Limb (tissue), 2 donors: ENCODE measurements at regions not wholly inside any gene's neighbourhood (a gene's known extent, or its start where the extent isn't known, plus 50 kb on each side); places are given as distances from the start of the nearest gene placed in this dataset.

Experiments
- DNase-seq, 2 donors: peaks; one replicate each; pipeline ENCODE4 v3.0.0-alpha.2; 2016; ENCODE audit errors: extremely low spot score in 2 of 2

DNA sequence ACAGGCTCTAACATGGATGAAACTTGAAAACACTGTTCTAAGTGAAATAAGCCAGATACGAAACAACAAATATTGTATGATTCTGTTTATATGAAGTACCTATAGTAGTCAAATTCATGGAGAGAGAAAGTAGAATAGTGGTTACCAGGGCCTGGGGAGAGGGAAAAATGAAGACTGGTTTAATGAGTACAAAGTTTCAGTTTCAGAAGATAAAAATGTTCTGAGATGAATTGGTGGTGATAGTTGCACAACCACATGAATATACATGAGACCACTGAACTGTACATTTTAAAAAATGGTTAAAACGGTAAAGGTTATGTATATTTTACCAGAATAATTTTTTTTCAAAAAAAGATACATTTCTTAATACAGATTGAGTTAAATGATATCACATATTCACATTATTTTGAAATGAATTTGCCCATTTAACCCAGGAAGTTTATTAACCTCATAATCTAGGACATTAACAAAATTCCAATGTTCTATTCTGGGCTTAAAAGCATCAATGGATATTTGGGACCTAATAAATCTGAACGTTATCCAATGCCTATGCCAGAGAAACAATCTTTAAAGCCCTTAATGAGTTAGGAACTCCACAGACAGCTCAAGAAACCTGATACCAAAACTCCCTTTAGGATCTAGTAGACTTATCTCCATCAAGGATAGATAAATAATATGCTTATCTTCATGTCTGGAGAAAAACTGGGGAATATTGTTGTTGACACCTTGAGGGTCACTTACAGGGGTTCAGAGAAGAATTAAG is 521.3 kb downstream of the EFNA5 start:
- no peak for DNase-seq

DNA sequence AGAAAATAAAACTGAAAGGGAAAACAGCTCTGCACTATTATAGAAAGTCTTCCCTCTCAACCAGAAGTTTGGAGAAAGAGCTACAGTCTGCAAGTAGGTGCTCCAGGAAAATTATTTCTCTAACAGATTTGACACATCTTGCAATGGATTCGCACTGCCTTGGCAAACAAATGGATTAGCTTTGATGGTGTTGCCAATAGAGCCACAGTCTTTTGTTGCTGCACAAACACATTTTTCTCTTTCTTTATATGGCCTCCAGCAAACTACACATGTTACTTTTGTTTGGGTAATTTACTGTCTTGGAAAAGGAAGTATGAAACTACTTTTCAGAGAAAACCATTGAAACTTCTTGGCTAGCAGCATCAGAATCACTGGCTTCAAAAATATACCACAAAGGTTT is 523.1 kb downstream of the EFNA5 start:
- peak in 1 of 2 donors; percentile 38 for DNase-seq

DNA sequence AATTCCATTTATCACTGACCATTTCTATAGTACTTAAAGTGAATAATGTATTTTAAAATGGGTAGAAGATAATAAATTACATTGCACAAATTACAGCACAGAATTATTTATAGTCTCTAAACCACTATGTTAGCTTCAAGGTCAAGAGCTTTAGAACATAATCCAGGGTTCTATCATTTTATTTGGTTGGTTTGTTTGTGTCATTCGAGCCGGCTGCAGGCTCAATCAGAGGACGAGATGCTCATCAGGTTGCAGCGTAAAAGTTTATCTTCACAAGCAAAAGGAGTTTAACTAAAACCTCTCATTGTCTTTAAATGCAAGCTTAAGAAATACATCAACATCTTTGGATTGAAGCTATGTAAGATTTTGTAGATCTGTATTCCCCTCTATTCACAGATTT is 523.8 kb downstream of the EFNA5 start:
- DNase-seq, result no peak

DNA sequence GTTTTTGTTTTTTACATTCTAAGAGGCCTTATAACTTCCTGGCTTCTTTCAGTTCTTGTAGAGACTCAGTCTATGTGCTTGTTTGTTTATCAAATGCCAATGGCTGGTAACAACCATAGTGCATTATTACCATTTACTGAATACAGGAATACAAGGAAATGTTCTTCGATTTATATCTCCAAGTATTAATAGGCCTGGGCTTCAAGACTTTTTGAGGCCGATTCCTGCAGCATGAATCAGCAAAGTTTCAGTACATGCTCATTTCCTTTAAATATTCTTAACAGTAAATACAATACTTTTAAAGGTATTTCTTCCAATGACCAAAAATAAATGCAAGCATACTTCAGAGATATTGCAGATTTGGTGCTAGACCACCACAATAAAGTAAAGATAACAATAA is 535.3 kb downstream of the EFNA5 start:
- DNase-seq, result no peak

DNA sequence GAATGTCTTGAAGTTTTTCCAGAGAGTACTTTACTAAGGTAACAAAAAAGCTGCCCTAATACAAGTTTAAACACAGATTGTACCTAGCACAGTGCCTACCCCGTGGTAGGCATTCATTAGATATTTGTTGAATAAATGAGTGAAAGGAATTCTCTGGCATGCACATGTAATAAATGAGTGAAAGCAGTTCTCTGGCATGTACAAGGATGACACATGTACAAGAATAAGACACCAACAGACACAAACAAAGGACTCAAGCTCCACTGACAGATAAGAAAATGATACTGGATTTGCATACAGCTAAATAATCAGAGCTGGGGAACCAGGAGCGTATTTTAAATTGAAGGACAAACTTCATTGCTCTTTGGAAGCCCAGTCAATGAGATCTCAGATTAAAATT is 535.8 kb downstream of the EFNA5 start:
- DNase-seq, result no peak

DNA sequence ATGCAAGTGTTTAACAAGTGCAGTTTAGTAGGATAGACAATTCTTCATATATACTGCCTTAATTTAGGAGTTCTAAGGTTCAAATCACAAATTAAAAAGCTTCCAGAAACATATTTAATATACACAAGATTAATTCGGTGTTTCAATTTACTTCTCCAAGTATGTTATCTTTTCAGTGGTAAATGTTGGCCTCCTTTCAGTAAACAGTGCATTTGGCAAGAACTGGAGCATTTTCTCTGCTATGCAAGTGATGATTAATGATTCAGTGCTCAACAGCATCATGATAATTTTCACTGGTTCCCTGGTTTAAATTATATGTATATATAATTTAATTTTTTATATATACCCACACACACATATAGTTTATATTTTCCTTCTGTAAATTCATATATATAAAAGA is 541.7 kb downstream of the EFNA5 start:
- DNase-seq, result no peak

DNA sequence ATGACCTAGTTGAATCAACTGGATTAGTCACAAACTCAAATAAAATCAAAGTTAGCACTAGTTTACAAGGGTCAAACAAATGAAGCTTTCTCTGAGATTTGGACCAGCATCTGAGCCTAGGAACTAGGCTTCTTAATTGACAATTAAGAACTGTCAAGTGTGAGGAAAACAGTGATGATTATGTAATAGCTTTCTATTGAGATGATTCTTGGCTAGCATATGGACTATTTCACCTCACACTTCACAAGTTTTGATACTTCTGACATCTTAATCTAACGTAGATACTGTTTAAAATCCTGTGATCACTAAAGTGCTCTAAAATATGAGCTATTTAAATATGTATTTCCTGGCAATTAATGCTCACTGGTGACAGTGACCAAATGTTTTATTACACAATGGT is 542.9 kb downstream of the EFNA5 start:
- DNase-seq, result no peak

DNA sequence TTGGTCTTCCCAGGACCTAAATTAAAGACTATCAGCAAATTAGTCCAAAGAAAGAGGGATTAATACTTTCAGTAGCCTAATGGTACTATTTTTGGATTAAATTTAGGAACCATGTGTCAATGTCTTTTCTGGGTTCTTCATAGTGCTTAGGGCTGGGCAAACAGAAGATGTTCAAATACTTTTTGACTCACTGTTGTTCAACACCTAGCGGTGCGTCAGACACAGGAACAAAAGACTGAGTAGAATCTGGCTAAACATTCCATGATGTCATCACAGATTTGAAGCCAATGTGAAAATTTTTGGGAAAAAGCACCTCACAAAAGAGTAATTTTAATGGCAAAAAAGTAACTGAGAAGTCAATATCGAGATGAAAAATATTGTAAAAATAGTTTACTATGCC is 544.4 kb downstream of the EFNA5 start:
- no peak for DNase-seq

DNA sequence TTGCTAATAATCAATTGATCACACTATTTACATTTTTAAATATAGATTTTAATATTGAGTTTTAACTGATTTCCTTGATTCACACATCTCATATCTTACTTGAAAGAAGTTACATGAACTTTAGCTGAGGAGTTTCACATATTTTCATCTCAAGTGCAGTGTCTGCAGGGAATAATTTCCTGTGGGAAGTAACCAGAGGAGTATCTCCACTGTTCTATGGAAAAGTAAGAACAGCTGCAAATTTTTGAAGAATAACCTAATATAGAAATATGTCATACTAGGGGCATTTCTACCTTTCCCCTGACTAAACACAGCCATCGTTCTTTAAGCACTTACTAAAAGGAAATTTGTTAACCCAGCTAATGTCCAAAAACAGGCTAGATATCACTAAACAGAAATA is 546.4 kb downstream of the EFNA5 start:
- DNase-seq, result no peak

DNA sequence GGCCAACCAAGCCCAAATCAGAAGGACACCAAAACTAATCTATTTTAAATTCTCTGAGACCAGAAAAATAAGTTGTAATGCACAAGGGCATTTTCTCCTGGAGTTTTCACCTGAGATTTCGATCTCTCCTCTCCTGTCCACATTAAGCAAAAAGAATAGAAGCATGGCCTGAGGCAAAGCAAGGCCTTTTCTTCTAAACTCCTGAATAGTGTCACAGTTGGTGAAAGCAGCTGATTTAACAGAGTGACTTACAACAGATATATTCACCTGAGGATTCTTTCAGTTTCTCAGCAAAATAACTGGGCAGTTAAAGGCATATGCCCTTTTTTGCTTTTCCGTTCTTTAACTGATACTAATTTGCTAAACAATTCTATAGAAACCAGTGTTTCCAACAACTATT is 547.7 kb downstream of the EFNA5 start:
- DNase-seq, result no peak

DNA sequence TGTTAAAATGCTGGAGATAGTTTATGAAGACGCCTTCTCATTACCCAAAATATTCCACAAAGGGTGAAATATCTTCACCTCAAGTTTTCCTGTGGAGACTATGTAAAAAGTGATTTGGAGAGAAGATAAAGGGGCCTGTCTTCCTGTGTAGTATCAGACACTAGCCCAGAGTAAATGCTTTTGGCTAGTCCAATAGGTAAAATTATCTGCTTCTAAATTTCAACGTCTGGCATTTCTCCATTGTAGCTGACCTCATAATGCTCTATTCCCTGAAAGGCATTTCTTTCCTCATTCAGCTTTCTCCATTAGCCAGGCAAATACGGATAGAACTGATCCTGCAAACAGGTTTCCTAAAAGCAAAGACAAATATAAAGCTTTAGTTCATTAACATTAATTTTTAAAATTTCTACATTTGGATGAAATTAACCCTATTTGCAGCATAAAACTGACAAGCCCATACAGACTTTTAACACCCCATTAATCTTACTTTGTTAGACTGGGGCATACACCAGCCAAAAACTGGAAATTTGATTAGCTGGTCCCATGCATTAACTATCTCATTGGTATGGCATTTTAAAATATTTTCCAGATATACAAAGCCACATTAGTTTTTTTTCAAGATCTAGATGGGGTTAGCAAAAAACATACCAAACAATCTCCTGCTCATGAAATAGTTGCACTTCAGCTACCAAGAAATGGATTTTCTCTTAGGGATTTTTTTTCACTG is 548.8 kb downstream of the EFNA5 start:
- peak in 1 of 2 donors; percentile 26 for DNase-seq

DNA sequence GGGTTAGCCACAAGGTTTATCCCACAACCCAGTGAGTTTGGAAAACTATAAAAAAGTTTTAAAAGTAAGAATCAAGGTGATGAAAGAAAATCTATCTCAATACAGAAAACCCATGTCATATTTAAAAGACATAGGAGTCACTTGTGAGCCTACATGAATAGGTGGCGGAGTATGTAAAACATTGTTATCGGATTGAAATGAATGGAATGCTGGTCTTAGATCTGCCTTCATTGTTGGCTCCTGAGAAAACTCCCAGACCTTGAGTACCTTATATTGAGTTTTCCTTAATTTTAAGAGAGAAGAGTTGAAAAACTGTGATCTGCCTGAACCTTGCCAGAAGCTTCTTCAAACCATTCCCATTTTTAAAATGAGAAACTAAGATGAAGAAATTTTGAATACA is 551.1 kb downstream of the EFNA5 start:
- no peak for DNase-seq

DNA sequence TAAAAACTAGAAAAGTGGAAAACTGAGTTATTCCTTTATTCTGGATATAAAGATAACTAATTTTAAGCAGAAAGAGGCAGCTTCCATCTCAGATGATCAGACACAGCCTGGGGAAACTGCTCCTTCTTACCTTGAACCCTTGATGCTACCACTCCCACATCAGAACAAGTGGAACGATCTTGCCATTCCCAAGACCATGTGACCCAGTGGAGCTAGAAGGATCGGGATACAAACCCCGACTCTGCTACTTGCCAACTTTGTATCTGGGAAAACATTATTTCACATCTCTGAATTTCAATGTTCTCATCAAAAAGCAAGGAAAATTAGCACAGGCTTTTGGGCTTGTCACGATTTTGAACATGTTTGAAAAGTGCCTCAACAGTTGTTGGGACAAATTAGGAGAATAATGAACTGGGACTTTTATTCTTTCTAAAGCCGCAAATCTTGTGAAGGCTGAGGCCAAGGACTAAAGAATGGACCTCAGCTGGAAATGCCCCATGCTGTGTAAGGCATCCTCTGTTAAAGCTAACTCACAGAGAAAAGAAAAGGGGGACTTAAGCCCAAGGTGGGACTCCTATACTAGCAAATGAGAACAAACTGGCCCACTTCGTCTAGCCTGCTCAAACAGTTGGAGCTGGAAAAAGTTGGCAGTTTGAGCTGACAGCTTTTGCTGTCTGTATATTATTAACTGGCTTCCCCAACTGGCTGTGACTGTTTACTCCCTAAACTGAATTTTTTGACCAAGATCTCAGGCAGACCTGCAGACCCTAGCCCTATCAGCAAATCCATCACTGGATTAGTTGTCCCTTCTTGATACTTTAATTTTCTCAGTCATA is 552.3 kb downstream of the EFNA5 start:
- DNase-seq, result no peak

DNA sequence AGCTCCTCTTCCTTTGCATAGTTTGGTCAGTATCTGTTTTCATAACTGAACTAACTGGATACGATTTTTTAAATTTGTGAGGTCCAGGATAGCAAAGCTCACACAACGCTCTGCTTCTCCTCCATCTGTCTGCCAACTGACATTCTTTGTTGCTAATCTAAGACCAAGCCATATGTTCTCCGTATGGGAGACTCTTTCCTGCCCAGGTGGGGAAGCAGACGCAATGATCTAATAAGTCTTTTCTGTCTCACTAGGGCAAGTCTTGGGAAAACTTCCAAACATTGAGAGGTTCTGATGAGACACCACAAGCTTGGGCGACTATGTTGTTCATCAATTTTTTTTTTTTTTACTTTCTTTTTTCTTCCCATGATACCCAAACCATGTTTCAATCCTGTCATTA is 558.5 kb downstream of the EFNA5 start:
- peak in 1 of 2 donors; percentile 40 for DNase-seq

DNA sequence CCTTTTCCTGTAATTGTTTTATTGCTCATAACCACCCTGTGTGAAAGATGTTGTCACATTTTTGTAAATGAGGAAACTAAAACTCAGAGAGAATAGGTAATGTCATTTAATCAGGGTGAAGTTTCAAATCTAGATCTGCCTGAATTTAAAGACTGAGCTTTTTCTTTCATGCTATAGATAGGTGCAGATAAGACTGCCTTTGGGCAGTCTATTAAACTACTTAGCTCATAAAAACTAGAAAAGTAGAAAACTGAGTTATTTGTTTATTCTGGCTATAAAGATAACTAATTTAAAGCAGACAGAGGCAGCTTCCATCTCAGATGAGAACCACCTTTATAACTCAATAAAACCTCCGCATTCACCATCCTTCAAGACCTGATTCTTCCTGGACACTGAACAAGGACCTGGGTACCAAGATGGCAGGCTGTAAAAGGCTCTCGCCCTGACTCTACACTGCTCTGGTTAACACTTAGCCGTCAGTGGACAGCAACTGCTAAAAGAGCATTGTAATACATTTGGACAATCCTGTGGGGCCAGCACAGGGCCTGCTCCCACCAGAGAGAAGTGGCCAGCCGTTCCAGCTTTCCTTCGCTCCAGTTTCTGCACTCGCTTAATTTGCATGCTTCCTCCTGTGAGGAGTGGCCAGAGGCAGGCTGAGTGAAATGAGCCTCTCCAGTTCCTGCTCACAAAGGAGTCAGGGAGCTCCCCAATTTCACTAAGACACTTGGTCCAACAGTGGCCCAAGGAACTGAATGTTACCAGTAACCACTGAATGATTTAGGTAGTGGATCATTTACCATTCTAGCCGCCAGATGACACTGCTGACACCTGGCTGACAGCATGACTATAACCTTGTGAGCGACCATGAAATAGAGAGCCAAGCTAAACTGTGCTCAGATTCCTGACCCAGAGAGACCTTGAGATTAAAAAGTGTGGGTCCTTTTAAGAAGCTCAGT is 566.4 kb downstream of the EFNA5 start:
- DNase-seq, result no peak

DNA sequence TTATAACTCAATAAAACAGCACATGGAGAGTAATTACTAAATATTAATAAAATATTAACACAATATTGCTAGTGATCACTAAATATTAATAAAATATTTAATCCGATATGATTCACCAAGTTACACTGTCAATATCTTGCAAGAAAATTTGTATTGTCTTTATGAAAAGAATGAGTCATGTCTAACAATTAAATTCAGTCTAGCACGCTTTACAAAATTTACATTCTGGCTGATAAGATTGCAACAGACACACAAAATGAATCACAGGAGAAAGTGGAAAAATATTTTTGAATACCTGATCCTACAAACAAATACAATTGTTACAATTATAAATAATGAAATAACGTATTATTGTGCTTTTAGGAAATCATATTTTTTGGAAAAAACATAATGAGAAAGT is 567.2 kb downstream of the EFNA5 start:
- DNase-seq, result no peak

DNA sequence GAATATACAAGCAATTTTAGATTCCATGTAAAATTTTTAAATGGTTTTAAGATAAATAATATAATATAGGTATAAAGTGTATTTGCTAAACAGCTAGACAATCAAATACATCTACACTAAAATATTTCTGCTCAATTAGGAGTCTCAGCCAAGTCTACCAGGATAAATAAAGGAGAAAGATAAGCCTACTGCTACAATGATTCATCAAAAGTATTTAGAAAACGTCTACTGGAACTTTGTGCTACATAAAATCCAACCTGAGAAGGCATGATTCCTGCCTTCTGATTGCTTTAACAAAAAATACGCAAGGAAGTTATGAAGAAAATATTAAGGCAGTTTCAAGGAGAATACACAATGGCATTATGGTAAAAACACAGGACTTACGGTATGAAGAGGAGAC is 570.6 kb downstream of the EFNA5 start:
- DNase-seq, result no peak

DNA sequence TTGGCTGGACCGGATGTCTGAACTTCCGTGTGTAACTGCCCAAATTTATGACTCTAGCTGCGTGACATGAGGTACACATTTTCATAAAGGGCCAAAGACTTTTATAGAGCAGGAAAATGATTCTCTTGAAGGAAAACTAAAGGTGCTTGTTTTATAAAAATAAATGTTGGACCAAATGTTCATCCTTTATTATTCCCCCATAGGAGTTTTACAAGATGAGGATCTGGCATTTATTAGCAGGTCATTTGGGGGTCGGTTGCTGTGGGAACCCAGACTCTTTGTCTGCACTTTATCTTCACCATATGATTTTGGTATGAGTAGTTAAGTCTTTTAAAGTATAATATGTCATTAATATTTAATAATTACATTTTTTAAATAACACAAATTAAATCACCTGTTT is 571.2 kb downstream of the EFNA5 start:
- peak in 1 of 2 donors; percentile 35 for DNase-seq

DNA sequence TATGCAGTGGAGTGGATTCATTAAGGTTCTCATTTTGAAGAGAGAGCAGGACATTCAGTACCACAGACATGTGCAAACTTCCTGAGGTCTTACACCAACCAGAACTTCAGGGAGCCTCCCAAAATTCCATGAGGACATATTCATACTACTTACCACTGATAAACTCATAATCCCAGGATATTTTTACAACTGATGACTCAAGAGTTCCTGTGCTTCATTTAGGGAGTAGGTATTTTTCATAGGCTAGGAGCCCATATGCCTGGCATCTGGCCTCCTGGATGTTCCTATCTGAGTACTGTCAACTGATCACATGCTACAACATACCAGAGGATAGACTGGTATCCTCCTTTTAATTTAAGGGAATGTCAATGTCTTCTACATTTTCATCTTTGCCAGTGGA is 578.0 kb downstream of the EFNA5 start:
- DNase-seq, result no peak

DNA sequence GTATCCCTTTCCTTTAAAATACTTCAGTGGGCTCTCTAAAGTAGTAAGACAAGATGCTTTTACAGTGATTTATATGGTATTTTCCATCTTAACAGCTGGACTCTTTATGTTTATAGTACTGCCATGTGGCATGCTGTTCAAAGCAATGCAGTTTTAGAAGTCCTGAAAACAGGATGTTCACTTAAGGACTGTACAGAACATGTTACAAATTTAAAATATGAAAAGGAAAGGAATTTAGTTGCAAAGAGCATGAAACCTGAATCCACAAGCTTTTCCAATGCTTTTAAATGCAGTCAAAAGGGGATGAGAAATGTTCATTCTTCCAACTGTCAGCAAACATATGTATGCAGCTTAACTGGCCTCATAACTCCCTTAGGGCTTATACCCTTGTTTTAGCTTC is 580.2 kb downstream of the EFNA5 start:
- DNase-seq, result peak in 1 of 2 donors; percentile 75

DNA sequence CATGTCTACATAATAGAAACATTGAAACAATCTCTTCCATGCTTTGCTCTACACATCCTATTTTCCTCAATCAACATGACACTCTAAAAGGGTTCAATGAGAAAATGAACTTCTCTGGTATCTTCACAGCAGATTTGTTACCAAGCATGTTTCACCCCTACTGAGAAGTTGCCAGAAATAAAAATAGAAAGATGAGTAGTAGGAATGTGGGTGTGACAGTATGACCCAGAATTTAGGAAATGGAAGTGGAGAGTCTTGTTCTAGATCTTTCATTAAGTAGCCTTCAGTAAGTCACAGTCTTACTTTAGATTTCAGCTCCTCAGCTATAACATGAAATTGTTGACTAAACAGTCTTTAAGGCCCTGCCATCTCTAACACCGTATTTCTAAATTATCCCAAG is 581.8 kb downstream of the EFNA5 start:
- no peak for DNase-seq
